ENCODE measurements at regions not wholly inside any gene's neighbourhood (a gene's known extent, or its start where the extent isn't known, plus 50 kb on each side); places are given as distances from the start of the nearest gene placed in this dataset.

GRCh38 chr5:8135742-8136141 lies 266.8 kb downstream of the MTRR start:
- no peak overlapping the region for H3K4me3 ChIP-seq
- H3K27me3 ChIP-seq = no peaks in the 10 kb centered on the region
- peaks cover 0 to 9% (median 2%) of the 10 kb centered on the region in 4 donors for H3K4me1 ChIP-seq
- intact Hi-C loops (cut with DNase I; ENCODE audit: low total_unique reads) (no loop called here), in situ Hi-C loops (cut with MboI; ENCODE audit: low pct_ligation_motif_present in 1 of 4, low pct_unique_long_range_greater_than_20kb in 1 of 4, low sequenced_read_pairs in 3 of 4) (no loop called here)
- peak overlapping the region in 1 of 4 donors; percentile 22 for H3K27ac ChIP-seq
- H3K36me3 ChIP-seq = no peaks in the 10 kb centered on the region
- no peak for DNase-seq
- no peaks in the 10 kb centered on the region for H3K9me3 ChIP-seq
- no peak for TF ChIP-seq EP300 (IDR thresholded peaks at IDR 0.05; ENCODE audit: low read depth)
- no peak for TF ChIP-seq POLR2AphosphoS5 (IDR thresholded peaks at IDR 0.05)
- TF ChIP-seq POLR2A (IDR thresholded peaks at IDR 0.05) = no peak
- TF ChIP-seq CTCF (IDR thresholded peaks at IDR 0.05) = no peak
- WGBS, 2 donors (ENCODE audit: low coverage in 1 of 2) = 17 to 46% methylated on average over 4 of the region's 4 CpGs

GRCh38 chr5:8136271-8136670 lies 267.3 kb downstream of the MTRR start:
- Histone ChIP-seq H3K9me3 (no peaks in the 10 kb centered on the region), H3K36me3 (no peaks in the 10 kb centered on the region), H3K4me3 (no peak overlapping the region), H3K27ac (peak overlapping the region in 1 of 4 donors; percentile 22), H3K4me1 (peaks cover 0 to 9% (median 2%) of the 10 kb centered on the region in 4 donors), H3K27me3 (no peaks in the 10 kb centered on the region)
- in situ Hi-C loops (cut with MboI; ENCODE audit: low pct_ligation_motif_present in 1 of 4, low pct_unique_long_range_greater_than_20kb in 1 of 4, low sequenced_read_pairs in 3 of 4) = no loop called here
- WGBS, 2 donors (ENCODE audit: low coverage in 1 of 2) = 68 to 79% methylated on average over 3 of the region's 3 CpGs
- DNase-seq = no peak
- no peak for TF ChIP-seq CTCF (IDR thresholded peaks at IDR 0.05)
- no peak for TF ChIP-seq EP300 (IDR thresholded peaks at IDR 0.05; ENCODE audit: low read depth)
- no peak for TF ChIP-seq POLR2AphosphoS5 (IDR thresholded peaks at IDR 0.05)
- TF ChIP-seq POLR2A (IDR thresholded peaks at IDR 0.05) = no peak
- intact Hi-C loops (cut with DNase I; ENCODE audit: low total_unique reads) = no loop called here

GRCh38 chr5:8137941-8138550 lies 269.1 kb downstream of the MTRR start:
- TF ChIP-seq CTCF (IDR thresholded peaks at IDR 0.05) (no peak), POLR2AphosphoS5 (IDR thresholded peaks at IDR 0.05) (no peak), EP300 (IDR thresholded peaks at IDR 0.05; ENCODE audit: low read depth) (no peak), POLR2A (IDR thresholded peaks at IDR 0.05) (no peak)
- WGBS, 2 donors (ENCODE audit: low coverage in 1 of 2) = 43 to 67% methylated on average over 1 to 2 of the region's 2 CpGs
- peaks cover 0 to 9% (median 2%) of the 10 kb centered on the region in 4 donors for H3K4me1 ChIP-seq
- no peak overlapping the region for H3K27ac ChIP-seq
- intact Hi-C loops (cut with DNase I; ENCODE audit: low total_unique reads) = no loop called here
- no peak for DNase-seq
- in situ Hi-C loops (cut with MboI; ENCODE audit: low pct_ligation_motif_present in 1 of 4, low pct_unique_long_range_greater_than_20kb in 1 of 4, low sequenced_read_pairs in 3 of 4) = no loop called here
- no peaks in the 10 kb centered on the region for H3K9me3 ChIP-seq
- no peaks in the 10 kb centered on the region for H3K36me3 ChIP-seq
- no peak overlapping the region for H3K4me3 ChIP-seq
- H3K27me3 ChIP-seq = no peaks in the 10 kb centered on the region

GRCh38 chr5:8138884-8139283 lies 269.9 kb downstream of the MTRR start:
- Histone ChIP-seq H3K27me3 (no peaks in the 10 kb centered on the region), H3K4me3 (no peak overlapping the region), H3K36me3 (no peaks in the 10 kb centered on the region), H3K4me1 (peaks cover 0 to 9% (median 2%) of the 10 kb centered on the region in 4 donors), H3K27ac (no peak overlapping the region), H3K9me3 (no peaks in the 10 kb centered on the region)
- intact Hi-C loops (cut with DNase I; ENCODE audit: low total_unique reads) (no loop called here), in situ Hi-C loops (cut with MboI; ENCODE audit: low pct_ligation_motif_present in 1 of 4, low pct_unique_long_range_greater_than_20kb in 1 of 4, low sequenced_read_pairs in 3 of 4) (no loop called here)
- DNase-seq = no peak
- 62 to 80% methylated on average over 5 of the region's 5 CpGs for WGBS, 2 donors (ENCODE audit: low coverage in 1 of 2)
- TF ChIP-seq POLR2AphosphoS5 (IDR thresholded peaks at IDR 0.05) (no peak), CTCF (IDR thresholded peaks at IDR 0.05) (no peak), POLR2A (IDR thresholded peaks at IDR 0.05) (no peak), EP300 (IDR thresholded peaks at IDR 0.05; ENCODE audit: low read depth) (no peak)

All from transverse colon (tissue), 4 donors.